IMR-90 (cell line): ENCODE measurements at regions not wholly inside any gene's neighbourhood (a gene's known extent, or its start where the extent isn't known, plus 50 kb on each side); places are given as distances from the start of the nearest gene placed in this dataset.
"Not testable (repeated sequence)": the region's sequence is repeated elsewhere in the genome, so short reads cannot be mapped to it uniquely, and the experiment has no call there.

ENCODE experiments used
- CTCF ChIP-seq: conservative IDR thresholded peaks from 2 replicates; pipeline ENCODE4 v1.5.1; 2012; ENCODE audit warnings: mild to moderate bottlenecking, low read depth, low read length, improper control_type of control experiment
- POLR2A ChIP-seq: IDR thresholded peaks from 2 replicates; pipeline ENCODE4 v1.6.1; 2012; ENCODE audit warnings: mild to moderate bottlenecking, low read depth, low read length
- RAD21 ChIP-seq: IDR thresholded peaks from 2 replicates; pipeline ENCODE4 v1.6.1; 2012; ENCODE audit warnings: low read length, improper control_type of control experiment

- not testable (repeated sequence) for TF ChIP-seq CTCF, RAD21, POLR2A
These were observed 270.0 kb downstream of the CEP170 start for GRCh38 chr1:242985096-242985495.
